ENCODE measurements at regions not wholly inside any gene's neighbourhood (a gene's known extent, or its start where the extent isn't known, plus 50 kb on each side); places are given as distances from the start of the nearest gene placed in this dataset.

DNA sequence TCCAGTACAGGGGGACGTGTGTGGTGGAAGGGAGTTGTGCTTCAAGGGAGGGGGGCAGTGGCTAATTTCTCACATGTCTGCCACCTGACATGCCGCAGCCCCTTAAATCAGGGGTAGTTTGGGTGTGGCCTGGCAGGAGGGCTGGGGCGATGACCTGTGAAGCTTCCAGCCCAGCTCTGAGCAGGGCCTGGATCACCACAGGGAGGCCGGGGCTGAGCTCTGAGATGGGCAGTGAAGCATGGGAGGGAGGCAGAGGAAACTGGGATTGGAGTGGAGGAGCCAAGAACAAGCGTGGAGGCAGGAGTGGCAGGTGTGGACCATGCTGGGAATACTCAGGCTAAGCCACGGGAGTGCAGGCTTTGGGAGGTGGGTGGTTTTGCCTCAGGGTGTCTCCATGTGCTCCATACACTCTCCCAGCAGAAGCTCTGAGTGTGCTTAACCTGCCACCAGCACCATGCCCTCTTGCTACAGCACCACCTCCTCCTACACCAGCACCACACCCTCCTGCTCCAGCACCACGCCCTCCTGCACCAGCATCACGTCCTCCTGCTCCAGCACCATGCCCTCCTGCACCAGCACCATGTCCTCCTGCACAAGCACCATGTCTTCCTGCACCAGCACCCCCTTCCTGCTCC is 99.3 kb upstream of the SHH start:
- ChIA-PET POLR2A (ENCODE audit: low non-redundant PET) (no interaction called here), CTCF (no interaction called here)
- Histone ChIP-seq H3K9me3 (ENCODE audit: low read depth, low read length, poor library complexity, severe bottlenecking) (no peaks in the 10 kb centered on the region), H3K27me3 (replicated peaks; ENCODE audit: insufficient read depth, low read depth, low read length, poor library complexity) (peaks cover 7% of the 10 kb centered on the region), H3K36me3 (ENCODE audit: insufficient read depth, low read length, poor library complexity, severe bottlenecking) (no peaks in the 10 kb centered on the region), H3K4me3 (ENCODE audit: low read depth, low read length, poor library complexity, severe bottlenecking) (no peak overlapping the region), H3K27ac (ENCODE audit: low read depth, low read length, poor library complexity, severe bottlenecking) (no peak overlapping the region), H3K4me1 (ENCODE audit: insufficient read depth, low read length, poor library complexity, severe bottlenecking) (no peaks in the 10 kb centered on the region)
- TF ChIP-seq EZH2 (IDR thresholded peaks at IDR 0.05; ENCODE audit: borderline replicate concordance, low read depth, low read length, poor library complexity, severe bottlenecking): no peak
- TF ChIP-seq, protein P1, sequence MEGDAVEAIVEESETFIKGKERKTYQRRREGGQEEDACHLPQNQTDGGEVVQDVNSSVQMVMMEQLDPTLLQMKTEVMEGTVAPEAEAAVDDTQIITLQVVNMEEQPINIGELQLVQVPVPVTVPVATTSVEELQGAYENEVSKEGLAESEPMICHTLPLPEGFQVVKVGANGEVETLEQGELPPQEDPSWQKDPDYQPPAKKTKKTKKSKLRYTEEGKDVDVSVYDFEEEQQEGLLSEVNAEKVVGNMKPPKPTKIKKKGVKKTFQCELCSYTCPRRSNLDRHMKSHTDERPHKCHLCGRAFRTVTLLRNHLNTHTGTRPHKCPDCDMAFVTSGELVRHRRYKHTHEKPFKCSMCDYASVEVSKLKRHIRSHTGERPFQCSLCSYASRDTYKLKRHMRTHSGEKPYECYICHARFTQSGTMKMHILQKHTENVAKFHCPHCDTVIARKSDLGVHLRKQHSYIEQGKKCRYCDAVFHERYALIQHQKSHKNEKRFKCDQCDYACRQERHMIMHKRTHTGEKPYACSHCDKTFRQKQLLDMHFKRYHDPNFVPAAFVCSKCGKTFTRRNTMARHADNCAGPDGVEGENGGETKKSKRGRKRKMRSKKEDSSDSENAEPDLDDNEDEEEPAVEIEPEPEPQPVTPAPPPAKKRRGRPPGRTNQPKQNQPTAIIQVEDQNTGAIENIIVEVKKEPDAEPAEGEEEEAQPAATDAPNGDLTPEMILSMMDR (conservative IDR thresholded peaks at IDR 0.05; ENCODE audit: low read depth, low read length): no peak
- intact Hi-C loops (cut with micrococcal nuclease; ENCODE audit: unreplicated experiment): no loop called here
- no TSS peak for BruUV-seq (replicated peaks)
- DNase-seq (ENCODE audit: low spot score): no peak

DNA sequence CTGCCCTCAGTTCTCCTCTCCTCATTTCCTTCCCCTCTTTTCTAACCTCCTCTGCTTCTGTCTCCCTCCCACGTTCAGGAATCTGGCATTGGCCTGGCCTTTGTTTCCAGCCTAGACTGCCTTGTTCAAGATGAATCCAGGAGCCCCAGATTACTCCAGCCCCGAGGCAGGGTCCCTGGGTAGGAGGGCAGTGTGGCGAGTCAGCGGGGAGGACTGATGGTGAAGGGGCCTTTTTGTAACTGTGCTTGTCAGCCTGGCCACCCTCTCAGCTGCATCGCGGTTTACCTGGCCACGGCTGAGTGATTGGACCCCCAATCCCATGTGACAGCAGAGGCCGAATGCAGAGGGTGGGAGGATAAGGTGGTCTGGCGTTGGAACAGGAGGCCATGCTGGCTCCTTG is 96.1 kb upstream of the SHH start:
- Histone ChIP-seq H3K9me3 (ENCODE audit: low read depth, low read length, poor library complexity, severe bottlenecking) (no peaks in the 10 kb centered on the region), H3K36me3 (ENCODE audit: insufficient read depth, low read length, poor library complexity, severe bottlenecking) (no peaks in the 10 kb centered on the region), H3K27me3 (replicated peaks; ENCODE audit: insufficient read depth, low read depth, low read length, poor library complexity) (peaks cover 26% of the 10 kb centered on the region), H3K27ac (ENCODE audit: low read depth, low read length, poor library complexity, severe bottlenecking) (no peak overlapping the region), H3K4me3 (ENCODE audit: low read depth, low read length, poor library complexity, severe bottlenecking) (no peak overlapping the region), H3K4me1 (ENCODE audit: insufficient read depth, low read length, poor library complexity, severe bottlenecking) (no peaks in the 10 kb centered on the region)
- CTCF ChIA-PET: no interaction called here
- POLR2A ChIA-PET (ENCODE audit: low non-redundant PET): no interaction called here
- no TSS peak for BruUV-seq (replicated peaks)
- intact Hi-C loops (cut with micrococcal nuclease; ENCODE audit: unreplicated experiment): no loop called here
- no peak for DNase-seq (ENCODE audit: low spot score)
- TF ChIP-seq, protein P1 (conservative IDR thresholded peaks at IDR 0.05; ENCODE audit: low read depth, low read length): no peak
- TF ChIP-seq EZH2 (IDR thresholded peaks at IDR 0.05; ENCODE audit: borderline replicate concordance, low read depth, low read length, poor library complexity, severe bottlenecking): no peak

DNA sequence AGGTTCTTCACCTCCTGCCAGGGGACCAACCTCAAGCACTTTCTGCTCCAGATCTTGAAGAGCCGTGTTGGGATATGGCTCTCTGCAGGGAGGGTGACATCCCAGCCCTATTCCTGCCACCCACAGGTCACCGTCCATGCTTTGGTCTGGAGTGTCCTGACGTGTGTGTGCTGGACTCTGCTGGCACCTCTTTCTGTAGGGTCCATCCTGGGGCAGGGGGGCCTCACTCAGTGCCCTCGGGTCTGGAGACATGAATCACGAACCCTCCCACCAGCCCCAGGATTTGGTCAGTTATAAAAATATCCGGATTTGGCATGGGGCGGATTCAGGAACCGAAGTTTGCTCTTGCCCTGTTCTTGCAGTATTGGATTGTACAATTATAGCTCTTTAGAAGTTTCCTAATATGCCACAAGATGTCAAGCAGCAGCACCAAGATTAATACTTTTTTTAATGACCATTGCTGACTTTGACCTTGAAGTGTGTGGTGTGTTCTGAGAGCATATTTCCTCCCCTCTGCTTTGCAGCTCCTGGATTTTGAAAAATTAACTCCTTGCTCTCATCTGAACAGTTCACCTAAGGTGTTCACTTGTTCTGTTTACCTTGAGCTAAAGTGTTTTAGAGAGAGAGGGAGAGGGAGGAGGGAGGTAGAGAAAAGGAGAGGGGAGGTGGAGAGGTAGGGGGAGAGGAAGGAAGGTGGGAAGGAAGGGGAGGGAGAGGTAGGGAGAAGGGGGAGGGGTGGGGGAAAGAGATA is 95.4 kb upstream of the SHH start:
- ChIA-PET CTCF (no interaction called here), POLR2A (ENCODE audit: low non-redundant PET) (interaction anchor here (0.5 kb wide), 1 partner anchor 493 kb away, joined by 4 read pairs; no protein-coding TSS in a partner anchor)
- no peak overlapping the region for H3K4me3 ChIP-seq (ENCODE audit: low read depth, low read length, poor library complexity, severe bottlenecking)
- H3K4me1 ChIP-seq (ENCODE audit: insufficient read depth, low read length, poor library complexity, severe bottlenecking): no peaks in the 10 kb centered on the region
- no peak for DNase-seq (ENCODE audit: low spot score)
- intact Hi-C loops (cut with micrococcal nuclease; ENCODE audit: unreplicated experiment): no loop called here
- peaks cover 31% of the 10 kb centered on the region for H3K27me3 ChIP-seq (replicated peaks; ENCODE audit: insufficient read depth, low read depth, low read length, poor library complexity)
- no TSS peak for BruUV-seq (replicated peaks)
- no peaks in the 10 kb centered on the region for H3K9me3 ChIP-seq (ENCODE audit: low read depth, low read length, poor library complexity, severe bottlenecking)
- no peaks in the 10 kb centered on the region for H3K36me3 ChIP-seq (ENCODE audit: insufficient read depth, low read length, poor library complexity, severe bottlenecking)
- no peak for TF ChIP-seq EZH2 (IDR thresholded peaks at IDR 0.05; ENCODE audit: borderline replicate concordance, low read depth, low read length, poor library complexity, severe bottlenecking)
- TF ChIP-seq, protein P1 (conservative IDR thresholded peaks at IDR 0.05; ENCODE audit: low read depth, low read length): no peak
- H3K27ac ChIP-seq (ENCODE audit: low read depth, low read length, poor library complexity, severe bottlenecking): no peak overlapping the region
